CD14-positive monocyte (primary cell): ENCODE measurements at regions not wholly inside any gene's neighbourhood (a gene's known extent, or its start where the extent isn't known, plus 50 kb on each side); places are given as distances from the start of the nearest gene placed in this dataset.

Experiments used
- DNase-seq, 3 donors: peaks; one replicate each; pipeline ENCODE4 v3.0.0-alpha.2; 2011 to 2022
- H2AFZ ChIP-seq: 2 replicates; pipeline ENCODE4 v1.6.0; 2012; ENCODE audit warnings: mild to moderate bottlenecking, low read depth, low read length, inconsistent platforms; ENCODE audit not compliant: insufficient read depth, poor library complexity, severe bottlenecking
- H3K27ac ChIP-seq, 2 donors: 1 replicate in 1 of 2; 2 replicates in 1 of 2; pipeline ENCODE4 v1.5.1; 2012 to 2013; ENCODE audit warnings: low read length in 2 of 2, control low read depth in 1 of 2, inconsistent platforms in 1 of 2, low read depth in 1 of 2, mild to moderate bottlenecking in 1 of 2
- H3K27me3 ChIP-seq, 2 donors: one replicate each; pipeline versions ENCODE4 v1.6.0 to v1.6.1; 2011 to 2013; ENCODE audit warnings: low read length in 2 of 2; ENCODE audit not compliant: control insufficient read depth in 2 of 2, insufficient read depth in 2 of 2
- H3K36me3 ChIP-seq, 2 donors: replicated peaks in 1 of 2; 1 replicate in 1 of 2; 2 replicates in 1 of 2; pipeline versions ENCODE4 v1.5.1 to v1.6.1; 2012 to 2013; ENCODE audit warnings: low read length in 2 of 2, control low read depth in 1 of 2, inconsistent platforms in 1 of 2, mild to moderate bottlenecking in 1 of 2; ENCODE audit not compliant: insufficient read depth in 2 of 2, control insufficient read depth in 1 of 2
- H3K4me1 ChIP-seq, 2 donors: 1 replicate in 1 of 2; 2 replicates in 1 of 2; pipeline versions ENCODE4 v1.5.1 to v1.6.1; 2012 to 2013; ENCODE audit warnings: low read length in 2 of 2, control low read depth in 1 of 2, inconsistent platforms in 1 of 2, mild to moderate bottlenecking in 1 of 2, moderate library complexity in 1 of 2; ENCODE audit not compliant: insufficient read depth in 2 of 2, control insufficient read depth in 1 of 2
- H3K4me2 ChIP-seq: replicated peaks from 2 replicates; pipeline ENCODE3; 2012; ENCODE audit warnings: low read length, moderate library complexity, mild to moderate bottlenecking; ENCODE audit not compliant: poor library complexity, severe bottlenecking; ENCODE audit errors: extremely low read depth
- H3K4me3 ChIP-seq, 3 experiments: fragments of 200-600 bp in 1 of 3; sonication (generic) in 1 of 3; replicated peaks in 1 of 3; 1 replicate in 2 of 3; 2 replicates in 1 of 3; pipeline ENCODE4 v1.5.1; 2011 to 2013; ENCODE audit warnings: low read length in 3 of 3, mild to moderate bottlenecking in 3 of 3, control low read depth in 2 of 3, low read depth in 2 of 3, inconsistent platforms in 1 of 3, moderate library complexity in 1 of 3
- H3K79me2 ChIP-seq: 2 replicates; pipeline ENCODE4 v1.6.0; 2012; ENCODE audit warnings: mild to moderate bottlenecking, control low read depth, inconsistent platforms, low read length, moderate library complexity; ENCODE audit not compliant: insufficient read depth
- H3K9ac ChIP-seq: 2 replicates; pipeline ENCODE4 v1.6.0; 2017; ENCODE audit warnings: low read length, mild to moderate bottlenecking; ENCODE audit not compliant: insufficient read depth, poor library complexity, severe bottlenecking
- H3K9me3 ChIP-seq, 2 donors: replicated peaks in 1 of 2; 1 replicate in 1 of 2; 2 replicates in 1 of 2; pipeline versions ENCODE4 v1.5.1 to v1.6.1; 2012 to 2013; ENCODE audit warnings: low read length in 2 of 2, control low read depth in 1 of 2; ENCODE audit not compliant: control insufficient read depth in 1 of 2, insufficient read depth in 1 of 2
- H4K20me1 ChIP-seq: 2 replicates; pipeline ENCODE4 v1.6.0; 2012; ENCODE audit warnings: mild to moderate bottlenecking, low read length, control low read depth, moderate library complexity; ENCODE audit not compliant: insufficient read depth
- H3K27ac Mint-ChIP-seq, 7 donors: one replicate each; pipeline ENCODE4 v1.8.0; 2020; ENCODE audit warnings: mild to moderate bottlenecking in 7 of 7, mixed read lengths in 7 of 7, moderate library complexity in 6 of 7, inconsistent platforms in 2 of 7
- H3K27me3 Mint-ChIP-seq, 3 donors: one replicate each; pipeline ENCODE4 v1.8.0; 2021 to 2022; ENCODE audit warnings: low read depth in 3 of 3, mild to moderate bottlenecking in 3 of 3, mixed read lengths in 3 of 3, moderate library complexity in 3 of 3, inconsistent platforms in 1 of 3
- H3K36me3 Mint-ChIP-seq, 2 donors: one replicate each; pipeline ENCODE4 v1.8.0; 2020; ENCODE audit warnings: mixed read lengths in 2 of 2, inconsistent platforms in 1 of 2, mild to moderate bottlenecking in 1 of 2
- H3K4me1 Mint-ChIP-seq: one replicate; pipeline ENCODE4 v1.8.0; 2020; ENCODE audit warnings: mild to moderate bottlenecking, mixed read lengths
- H3K4me3 Mint-ChIP-seq, 2 donors: one replicate each; pipeline ENCODE4 v1.8.0; 2020; ENCODE audit warnings: mild to moderate bottlenecking in 2 of 2, mixed read lengths in 2 of 2, moderate library complexity in 1 of 2
- H3K9me3 Mint-ChIP-seq, 7 donors: one replicate each; pipeline ENCODE4 v1.8.0; 2020 to 2022; ENCODE audit warnings: mixed read lengths in 7 of 7, mild to moderate bottlenecking in 6 of 7, moderate library complexity in 6 of 7, inconsistent platforms in 2 of 7
- WGBS: methylation state at CpG from one replicate; pipeline ENCODE4 v1.1.5; 2013; ENCODE audit warnings: missing lambda C conversion rate; ENCODE audit not compliant: insufficient coverage; 5-methylcytosine and 5-hydroxymethylcytosine counted together
- intact Hi-C, 2 donors: fragments of 100-400 bp; cut with micrococcal nuclease; formaldehyde crosslinking; loops; one replicate each; pipeline versions ENCODE4 v1.15.0 to v1.15.1; 2023
- TF ChIP-seq, protein P1 (sequence below): fragments of 200-600 bp; IDR thresholded peaks from one replicate; pipeline ENCODE4 v1.8.0; 2022; ENCODE audit warnings: antibody characterized with exemption, mild to moderate bottlenecking

- Histone ChIP-seq H3K27ac (no peak overlapping the region), H3K4me2 (no peak overlapping the region), H3K4me3 (no peak overlapping the region), H3K79me2 (no peaks in the 10 kb centered on the region), H2AFZ (no peak overlapping the region), H3K4me1 (no peaks in the 10 kb centered on the region), H4K20me1 (no peaks in the 10 kb centered on the region), H3K27me3 (no peaks in the 10 kb centered on the region), H3K9me3 (peaks cover 0 to 5% of the 10 kb centered on the region in 2 donors), H3K9ac (no peak overlapping the region), H3K36me3 (no peaks in the 10 kb centered on the region)
- 100% methylated on average over 3 of the region's 6 CpGs for WGBS
- no peaks in the 10 kb centered on the region for H3K4me1 Mint-ChIP-seq
- intact Hi-C loops: no loop called here
- no peak for DNase-seq
- no peak overlapping the region for H3K4me3 Mint-ChIP-seq
- no peaks in the 10 kb centered on the region for H3K36me3 Mint-ChIP-seq
- peaks cover 0 to 4% (median 0%) of the 10 kb centered on the region in 7 donors for H3K9me3 Mint-ChIP-seq
- no peak overlapping the region for H3K27ac Mint-ChIP-seq
- H3K27me3 Mint-ChIP-seq: no peaks in the 10 kb centered on the region
- TF ChIP-seq, protein P1, sequence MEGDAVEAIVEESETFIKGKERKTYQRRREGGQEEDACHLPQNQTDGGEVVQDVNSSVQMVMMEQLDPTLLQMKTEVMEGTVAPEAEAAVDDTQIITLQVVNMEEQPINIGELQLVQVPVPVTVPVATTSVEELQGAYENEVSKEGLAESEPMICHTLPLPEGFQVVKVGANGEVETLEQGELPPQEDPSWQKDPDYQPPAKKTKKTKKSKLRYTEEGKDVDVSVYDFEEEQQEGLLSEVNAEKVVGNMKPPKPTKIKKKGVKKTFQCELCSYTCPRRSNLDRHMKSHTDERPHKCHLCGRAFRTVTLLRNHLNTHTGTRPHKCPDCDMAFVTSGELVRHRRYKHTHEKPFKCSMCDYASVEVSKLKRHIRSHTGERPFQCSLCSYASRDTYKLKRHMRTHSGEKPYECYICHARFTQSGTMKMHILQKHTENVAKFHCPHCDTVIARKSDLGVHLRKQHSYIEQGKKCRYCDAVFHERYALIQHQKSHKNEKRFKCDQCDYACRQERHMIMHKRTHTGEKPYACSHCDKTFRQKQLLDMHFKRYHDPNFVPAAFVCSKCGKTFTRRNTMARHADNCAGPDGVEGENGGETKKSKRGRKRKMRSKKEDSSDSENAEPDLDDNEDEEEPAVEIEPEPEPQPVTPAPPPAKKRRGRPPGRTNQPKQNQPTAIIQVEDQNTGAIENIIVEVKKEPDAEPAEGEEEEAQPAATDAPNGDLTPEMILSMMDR: no peak
Measured at GRCh38 chr13:105719859-105720258, 815.6 kb downstream of the EFNB2 start.

- H3K9me3 Mint-ChIP-seq: peaks cover 0 to 5% (median 0%) of the 10 kb centered on the region in 7 donors
- H3K27ac Mint-ChIP-seq: no peak overlapping the region
- Histone ChIP-seq H4K20me1 (no peaks in the 10 kb centered on the region), H3K4me3 (no peak overlapping the region), H3K9ac (no peak overlapping the region), H3K36me3 (no peaks in the 10 kb centered on the region), H3K9me3 (peaks cover 7 to 8% of the 10 kb centered on the region in 2 donors), H3K27ac (no peak overlapping the region), H3K27me3 (no peaks in the 10 kb centered on the region), H3K4me2 (no peak overlapping the region), H2AFZ (no peak overlapping the region), H3K79me2 (no peaks in the 10 kb centered on the region), H3K4me1 (no peaks in the 10 kb centered on the region)
- no peak for DNase-seq
- H3K4me3 Mint-ChIP-seq: no peak overlapping the region
- peaks cover 0 to 1% (median 0%) of the 10 kb centered on the region in 3 donors for H3K27me3 Mint-ChIP-seq
- TF ChIP-seq, protein P1: no peak
- no CpG with 5 or more reads among the region's 3 CpGs for WGBS
- H3K4me1 Mint-ChIP-seq: no peaks in the 10 kb centered on the region
- no peaks in the 10 kb centered on the region for H3K36me3 Mint-ChIP-seq
- intact Hi-C loops: no loop called here
Measured at GRCh38 chr13:105709181-105709580, 826.3 kb downstream of the EFNB2 start.
